Ascending aorta (tissue), 2 donors: ENCODE measurements at regions not wholly inside any gene's neighbourhood (a gene's known extent, or its start where the extent isn't known, plus 50 kb on each side); places are given as distances from the start of the nearest gene placed in this dataset.

Experiments
- DNase-seq, 2 donors: peaks; one replicate each; pipeline ENCODE4 v3.0.0-alpha.2; 2019; ENCODE audit warnings: low spot score in 2 of 2
- H3K27ac ChIP-seq, 2 donors: fragments of 200-600 bp; sonication (generic); one replicate each; pipeline ENCODE4 v1.5.1; 2016 to 2017; ENCODE audit warnings: mild to moderate bottlenecking in 1 of 2
- H3K27me3 ChIP-seq: fragments of 200-600 bp; sonication (generic); one replicate; pipeline ENCODE4 v1.5.1; 2017
- H3K36me3 ChIP-seq, 2 donors: fragments of 200-600 bp; sonication (generic); one replicate each; pipeline ENCODE4 v1.5.1; 2016
- H3K4me1 ChIP-seq, 2 donors: fragments of 200-600 bp; sonication (generic); one replicate each; pipeline ENCODE4 v1.5.1; 2016 to 2017; ENCODE audit warnings: mild to moderate bottlenecking in 1 of 2
- H3K4me3 ChIP-seq, 2 donors: fragments of 200-600 bp; sonication (generic); one replicate each; pipeline ENCODE4 v1.5.1; 2016 to 2017; ENCODE audit warnings: mild to moderate bottlenecking in 1 of 2
- H3K9me3 ChIP-seq, 2 donors: fragments of 200-600 bp; sonication (generic); one replicate each; pipeline ENCODE4 v1.5.1; 2016
- intact Hi-C: fragments of 100-400 bp; cut with DNase I; formaldehyde crosslinking; loops from one replicate; pipeline ENCODE4 v1.15.1; 2023
- TF ChIP-seq, protein P1 (sequence below), 3 experiments: fragments of 200-600 bp in 2 of 3; fragments of 450-650 bp in 1 of 3; sonication (generic) in 2 of 3; IDR thresholded peaks; one replicate each; pipeline ENCODE4 v1.5.1; 2016 to 2019; ENCODE audit warnings: antibody characterized with exemption in 3 of 3, mild to moderate bottlenecking in 1 of 3, moderate library complexity in 1 of 3

DNA sequence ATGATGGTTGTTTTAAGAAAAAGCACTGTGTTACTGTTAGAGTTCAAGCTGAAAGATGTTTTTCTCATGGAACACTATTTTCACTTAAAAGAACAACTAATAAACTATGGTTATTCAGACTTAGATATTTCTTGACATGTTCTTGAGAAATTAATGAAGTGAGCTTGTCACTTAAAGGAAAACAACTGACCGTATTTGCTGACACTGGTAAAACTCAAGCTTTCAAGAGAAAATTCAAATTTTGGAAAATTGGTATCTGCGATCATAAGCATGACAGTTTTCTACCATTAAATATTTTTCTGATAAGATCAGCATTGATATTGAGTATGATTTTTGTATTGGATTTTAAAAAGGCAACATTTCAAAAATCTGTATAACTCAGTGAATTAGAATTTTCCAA, 549.5 kb upstream of the ACTRT1 start:
- DNase-seq, result no peak
- Histone ChIP-seq H3K4me1 (no peaks in the 10 kb centered on the region), H3K36me3 (no peaks in the 10 kb centered on the region), H3K27me3 (no peaks in the 10 kb centered on the region), H3K9me3 (no peaks in the 10 kb centered on the region), H3K27ac (no peak overlapping the region), H3K4me3 (no peak overlapping the region)
- intact Hi-C loops, result no loop called here
- TF ChIP-seq, protein P1, sequence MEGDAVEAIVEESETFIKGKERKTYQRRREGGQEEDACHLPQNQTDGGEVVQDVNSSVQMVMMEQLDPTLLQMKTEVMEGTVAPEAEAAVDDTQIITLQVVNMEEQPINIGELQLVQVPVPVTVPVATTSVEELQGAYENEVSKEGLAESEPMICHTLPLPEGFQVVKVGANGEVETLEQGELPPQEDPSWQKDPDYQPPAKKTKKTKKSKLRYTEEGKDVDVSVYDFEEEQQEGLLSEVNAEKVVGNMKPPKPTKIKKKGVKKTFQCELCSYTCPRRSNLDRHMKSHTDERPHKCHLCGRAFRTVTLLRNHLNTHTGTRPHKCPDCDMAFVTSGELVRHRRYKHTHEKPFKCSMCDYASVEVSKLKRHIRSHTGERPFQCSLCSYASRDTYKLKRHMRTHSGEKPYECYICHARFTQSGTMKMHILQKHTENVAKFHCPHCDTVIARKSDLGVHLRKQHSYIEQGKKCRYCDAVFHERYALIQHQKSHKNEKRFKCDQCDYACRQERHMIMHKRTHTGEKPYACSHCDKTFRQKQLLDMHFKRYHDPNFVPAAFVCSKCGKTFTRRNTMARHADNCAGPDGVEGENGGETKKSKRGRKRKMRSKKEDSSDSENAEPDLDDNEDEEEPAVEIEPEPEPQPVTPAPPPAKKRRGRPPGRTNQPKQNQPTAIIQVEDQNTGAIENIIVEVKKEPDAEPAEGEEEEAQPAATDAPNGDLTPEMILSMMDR (IDR thresholded peaks at IDR 0.05), result no peak

DNA sequence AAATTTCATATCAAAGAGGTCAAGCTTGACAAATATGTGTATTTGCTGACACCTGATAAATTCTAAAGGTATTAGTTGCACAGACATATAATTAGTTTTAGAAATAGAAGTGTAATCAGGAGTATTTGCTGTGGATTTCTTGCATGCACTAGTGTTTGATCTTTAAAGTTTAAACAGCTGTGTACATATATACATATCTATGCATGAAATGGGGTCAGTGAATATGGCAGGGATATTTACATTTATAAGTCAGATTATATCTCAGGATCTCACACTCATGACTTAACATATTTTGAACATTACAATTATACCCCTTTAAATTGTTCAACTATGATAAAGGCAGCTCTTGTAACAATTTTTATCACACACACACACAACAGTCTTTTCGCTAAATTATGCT, 547.4 kb upstream of the ACTRT1 start:
- intact Hi-C loops, result no loop called here
- no peaks in the 10 kb centered on the region for H3K27me3 ChIP-seq
- H3K36me3 ChIP-seq, result no peaks in the 10 kb centered on the region
- TF ChIP-seq, protein P1 (IDR thresholded peaks at IDR 0.05), result no peak
- no peak overlapping the region for H3K27ac ChIP-seq
- H3K4me1 ChIP-seq, result no peaks in the 10 kb centered on the region
- no peaks in the 10 kb centered on the region for H3K9me3 ChIP-seq
- no peak overlapping the region for H3K4me3 ChIP-seq
- DNase-seq, result no peak

DNA sequence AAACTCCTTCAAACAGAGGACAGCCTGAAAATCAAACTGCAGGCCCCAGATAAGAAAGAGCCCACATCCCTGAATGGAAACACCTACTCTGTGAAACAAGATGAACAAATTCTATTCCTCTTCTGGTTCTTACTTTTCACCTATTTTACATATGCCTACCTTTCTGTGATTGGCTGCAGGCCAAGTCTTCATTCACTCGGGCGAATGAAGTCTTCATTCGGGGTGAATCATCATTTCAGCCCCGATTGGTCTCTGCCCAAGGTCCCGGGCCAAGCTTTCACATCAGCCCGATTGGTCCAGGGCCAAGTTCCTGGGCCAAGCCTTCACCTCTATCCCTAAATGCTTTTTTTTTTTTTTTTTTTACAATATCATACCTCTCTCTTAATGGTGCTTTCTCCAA, 529.8 kb upstream of the ACTRT1 start:
- TF ChIP-seq, protein P1 (IDR thresholded peaks at IDR 0.05), result no peak
- Histone ChIP-seq H3K27ac (no peak overlapping the region), H3K36me3 (no peaks in the 10 kb centered on the region), H3K4me1 (no peaks in the 10 kb centered on the region), H3K4me3 (no peak overlapping the region), H3K9me3 (no peaks in the 10 kb centered on the region), H3K27me3 (no peaks in the 10 kb centered on the region)
- no peak for DNase-seq
- intact Hi-C loops, result no loop called here

DNA sequence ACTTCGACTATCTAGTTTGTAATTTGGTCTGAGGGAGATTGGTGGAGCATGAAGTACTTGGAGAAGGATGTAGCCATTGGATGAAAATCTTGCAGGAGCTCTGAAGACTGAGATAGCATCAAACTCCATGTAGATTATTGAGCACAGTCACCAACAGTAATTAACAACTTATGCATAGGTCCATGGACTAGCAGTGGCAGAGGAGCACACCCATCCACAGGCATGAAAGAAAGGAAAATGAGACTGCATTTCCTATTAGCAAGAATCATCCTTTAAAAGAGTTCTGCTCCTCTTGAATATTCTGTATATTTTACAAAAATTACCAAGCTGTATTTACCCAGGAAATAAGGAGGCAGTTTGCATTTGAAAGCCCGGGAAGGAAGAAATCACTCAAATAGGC, 529.4 kb upstream of the ACTRT1 start:
- no peak for DNase-seq
- Histone ChIP-seq H3K27me3 (no peaks in the 10 kb centered on the region), H3K4me3 (no peak overlapping the region), H3K4me1 (no peaks in the 10 kb centered on the region), H3K27ac (no peak overlapping the region), H3K9me3 (no peaks in the 10 kb centered on the region), H3K36me3 (no peaks in the 10 kb centered on the region)
- intact Hi-C loops, result no loop called here
- TF ChIP-seq, protein P1 (IDR thresholded peaks at IDR 0.05), result no peak

DNA sequence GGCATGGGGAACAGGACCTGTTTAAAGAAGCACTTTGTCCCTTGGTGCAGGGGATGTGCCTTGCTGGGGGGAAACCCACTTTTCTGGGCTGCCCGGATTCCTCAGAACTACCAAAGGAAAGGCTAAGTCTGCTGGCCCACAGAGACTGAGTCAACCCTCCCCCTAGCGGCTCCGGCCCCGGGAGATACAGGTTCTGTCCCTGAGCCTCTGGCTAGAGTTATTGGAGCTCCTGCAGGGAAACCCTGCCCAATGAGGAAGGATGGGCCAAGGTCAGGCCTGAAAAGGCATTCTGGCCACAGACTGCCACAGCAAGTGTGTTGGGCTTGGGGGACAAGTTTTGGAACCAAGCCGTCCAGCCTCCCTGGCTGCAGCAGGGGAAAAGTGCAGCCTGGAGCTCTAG, 490.9 kb upstream of the ACTRT1 start:
- DNase-seq, result no peak
- H3K36me3 ChIP-seq, result no peaks in the 10 kb centered on the region
- H3K4me1 ChIP-seq, result no peaks in the 10 kb centered on the region
- intact Hi-C loops, result no loop called here
- no peaks in the 10 kb centered on the region for H3K9me3 ChIP-seq
- TF ChIP-seq, protein P1 (IDR thresholded peaks at IDR 0.05), result no peak
- no peak overlapping the region for H3K27ac ChIP-seq
- H3K4me3 ChIP-seq, result no peak overlapping the region
- no peaks in the 10 kb centered on the region for H3K27me3 ChIP-seq

DNA sequence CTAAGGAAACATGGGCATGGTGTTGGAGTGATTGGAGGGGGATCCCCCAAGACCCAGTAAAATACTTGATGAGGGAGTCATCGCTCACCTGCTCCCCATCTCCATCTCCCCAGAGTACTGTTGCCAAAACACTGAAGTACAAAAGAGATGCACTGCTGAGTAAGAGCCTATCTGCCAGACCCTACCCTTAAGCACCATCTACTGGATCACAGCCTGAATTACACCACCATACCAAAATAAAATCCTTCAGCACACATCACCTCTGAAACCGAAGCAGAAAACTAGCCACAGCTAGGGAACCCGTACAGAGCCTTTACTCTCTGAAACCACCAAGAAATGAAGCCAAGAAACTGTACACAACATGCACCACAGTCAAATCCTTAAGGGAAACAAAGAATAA, 466.3 kb upstream of the ACTRT1 start:
- no peaks in the 10 kb centered on the region for H3K9me3 ChIP-seq
- no peaks in the 10 kb centered on the region for H3K36me3 ChIP-seq
- no peaks in the 10 kb centered on the region for H3K4me1 ChIP-seq
- H3K27ac ChIP-seq, result no peak overlapping the region
- intact Hi-C loops, result no loop called here
- no peaks in the 10 kb centered on the region for H3K27me3 ChIP-seq
- DNase-seq, result no peak
- H3K4me3 ChIP-seq, result no peak overlapping the region
- TF ChIP-seq, protein P1 (IDR thresholded peaks at IDR 0.05), result no peak
